GM12864 (cell line): ENCODE measurements at regions not wholly inside any gene's neighbourhood (a gene's known extent, or its start where the extent isn't known, plus 50 kb on each side); places are given as distances from the start of the nearest gene placed in this dataset.

Experiments used
- DNase-seq: peaks from one replicate; pipeline ENCODE4 v3.0.0-alpha.2; 2011; ENCODE audit warnings: low read depth
- H3K4me3 ChIP-seq: 2 replicates; pipeline ENCODE4 v1.5.1; 2011; ENCODE audit warnings: mild to moderate bottlenecking, low read depth, low read length, control low read depth
- CTCF ChIP-seq: IDR thresholded peaks from 2 replicates; pipeline ENCODE4 v1.5.1; 2011; ENCODE audit warnings: low read depth, mild to moderate bottlenecking, moderate library complexity, low read length, control low read depth, inconsistent platforms; ENCODE audit errors: missing control alignments

GRCh38 chr11:114847306-114847975, 169.1 kb downstream of the NXPE2 start:
- DNase-seq, result no peak

GRCh38 chr11:114848027-114848426, 169.7 kb downstream of the NXPE2 start:
- no peak for TF ChIP-seq CTCF
- no peak for DNase-seq
- no peak overlapping the region for H3K4me3 ChIP-seq

More at GRCh38 chr11:114847306-114847975, 169.1 kb downstream of the NXPE2 start:
- H3K4me3 ChIP-seq, result no peak overlapping the region
- TF ChIP-seq CTCF, result no peak

GRCh38 chr11:114857281-114857680, 179.0 kb downstream of the NXPE2 start:
- DNase-seq, result no peak
- no peak for TF ChIP-seq CTCF
- no peak overlapping the region for H3K4me3 ChIP-seq

- H3K4me3 ChIP-seq, result no peak overlapping the region
- DNase-seq, result no peak
- no peak for TF ChIP-seq CTCF
These were observed 186.6 kb downstream of the NXPE2 start for GRCh38 chr11:114864896-114865295.

- no peak for DNase-seq
- no peak for TF ChIP-seq CTCF
- no peak overlapping the region for H3K4me3 ChIP-seq
These were observed 197.9 kb downstream of the NXPE2 start for GRCh38 chr11:114876234-114876633.

GRCh38 chr11:114877976-114878375, 199.6 kb downstream of the NXPE2 start:
- DNase-seq, result no peak
- no peak for TF ChIP-seq CTCF
- H3K4me3 ChIP-seq, result no peak overlapping the region

- no peak for DNase-seq
- no peak for TF ChIP-seq CTCF
- H3K4me3 ChIP-seq, result no peak overlapping the region
These were observed 202.1 kb downstream of the NXPE2 start for GRCh38 chr11:114880442-114880841.
